GM19043 (cell line): ENCODE measurements at regions not wholly inside any gene's neighbourhood (a gene's known extent, or its start where the extent isn't known, plus 50 kb on each side); places are given as distances from the start of the nearest gene placed in this dataset.

Experiments
- ATAC-seq: cut with Tn5 transposase; IDR thresholded peaks from one replicate; pipeline ENCODE4 v1.9.1; 2021; ENCODE audit warnings: low read depth; ENCODE audit not compliant: unreplicated experiment

- ATAC-seq: no peak
Observed at GRCh38 chr11:59263225-59263894, 50.6 kb upstream of the MPEG1 start.
